Endothelial cell of umbilical vein (primary cell): ENCODE measurements at regions not wholly inside any gene's neighbourhood (a gene's known extent, or its start where the extent isn't known, plus 50 kb on each side); places are given as distances from the start of the nearest gene placed in this dataset.

Source experiments
- BruUV-seq: library from RNA; stranded (reverse); fragments of 400-500 nt; replicated peaks from 2 replicates; lab custom pipeline; 2021; lab: Mats Ljungman, UMichigan
- CTCF ChIA-PET: fragments of 300-600, 350-600 bp; sonication (Branson Sonifier 250); formaldehyde crosslinking; loops from one replicate; lab custom pipeline; 2021; ENCODE audit warnings: antibody characterized with exemption, inconsistent platforms; lab: Charles Lee
- POLR2A ChIA-PET: fragments of 300-600, 350-600 bp; sonication (Branson Sonifier 250); formaldehyde crosslinking; loops from one replicate; lab custom pipeline; 2021; ENCODE audit warnings: antibody characterized with exemption, inconsistent platforms; lab: Charles Lee
- DNase-seq: peaks from one replicate; pipeline ENCODE4 v3.0.0-alpha.2; 2011; ENCODE audit warnings: low read depth, low spot score
- FAIRE-seq: peaks from 2 replicates; lab custom pipeline; 2011; peaks lifted over from hg19 to GRCh38; lab: Jason Lieb, UNC
- H2AFZ ChIP-seq: 2 replicates; pipeline ENCODE4 v1.6.0; 2012; ENCODE audit warnings: low read depth, low read length, control low read depth, inconsistent platforms
- H3K27ac ChIP-seq: 2 replicates; pipeline ENCODE4 v1.5.1; 2011; ENCODE audit warnings: low read depth, mild to moderate bottlenecking, control low read depth, low read length, moderate library complexity; ENCODE audit not compliant: insufficient read depth
- H3K27me3 ChIP-seq, 2 experiments: 2 replicates each; pipeline versions ENCODE4 v1.6.0 to v1.6.1; 2011; ENCODE audit warnings: low read length in 2 of 2, mixed read lengths in 1 of 2; ENCODE audit not compliant: control insufficient read depth in 2 of 2, insufficient read depth in 2 of 2
- H3K36me3 ChIP-seq, 2 experiments: 2 replicates in 1 of 2; 3 replicates in 1 of 2; pipeline ENCODE4 v1.5.1; 2011; ENCODE audit warnings: low read length in 2 of 2, mild to moderate bottlenecking in 1 of 2, moderate library complexity in 1 of 2; ENCODE audit not compliant: control insufficient read depth in 2 of 2, insufficient read depth in 2 of 2; ENCODE audit errors: extremely low read depth in 1 of 2
- H3K4me1 ChIP-seq: 3 replicates; pipeline ENCODE4 v1.5.1; 2011; ENCODE audit warnings: mild to moderate bottlenecking, low read length; ENCODE audit not compliant: control insufficient read depth, insufficient read depth; ENCODE audit errors: extremely low read depth
- H3K4me2 ChIP-seq: 2 replicates; pipeline ENCODE4 v1.6.1; 2011; ENCODE audit warnings: low read length, control low read depth, mixed read lengths; ENCODE audit not compliant: insufficient read depth
- H3K4me3 ChIP-seq, 3 experiments: fragments of 200-600 bp in 1 of 3; sonication (generic), shearing (Covaris generic) in 1 of 3; replicated peaks in 1 of 3; 2 replicates each; pipeline ENCODE4 v1.5.1; 2011 to 2016; ENCODE audit warnings: control low read depth in 3 of 3, low read length in 3 of 3, mild to moderate bottlenecking in 2 of 3, inconsistent platforms in 1 of 3, low read depth in 1 of 3, moderate library complexity in 1 of 3; ENCODE audit not compliant: insufficient read depth in 1 of 3
- H3K79me2 ChIP-seq: 2 replicates; pipeline ENCODE4 v1.6.0; 2012; ENCODE audit warnings: low read length, inconsistent platforms; ENCODE audit not compliant: control insufficient read depth, insufficient read depth
- H3K9ac ChIP-seq: replicated peaks from 2 replicates; pipeline ENCODE3; 2011; ENCODE audit warnings: low read length, control low read depth; ENCODE audit not compliant: insufficient read depth; ENCODE audit errors: extremely low read depth
- H3K9me1 ChIP-seq: replicated peaks from 3 replicates; pipeline ENCODE4 v1.6.0; 2011; ENCODE audit warnings: mild to moderate bottlenecking, low read length; ENCODE audit not compliant: control insufficient read depth, insufficient read depth; ENCODE audit errors: extremely low read depth
- H3K9me3 ChIP-seq: replicated peaks from 2 replicates; pipeline ENCODE4 v1.5.1; 2012; ENCODE audit warnings: low read length, inconsistent platforms; ENCODE audit not compliant: control insufficient read depth, insufficient read depth
- H4K20me1 ChIP-seq: replicated peaks from 2 replicates; pipeline ENCODE3; 2011; ENCODE audit warnings: mild to moderate bottlenecking, low read length; ENCODE audit not compliant: control insufficient read depth, insufficient read depth; ENCODE audit errors: extremely low read depth
- EZH2 ChIP-seq: IDR thresholded peaks from 2 replicates; pipeline ENCODE4 v1.6.1; 2012; ENCODE audit warnings: borderline replicate concordance, low read depth, mild to moderate bottlenecking, moderate library complexity, low read length, inconsistent platforms; ENCODE audit not compliant: severe bottlenecking
- FOS ChIP-seq: IDR thresholded peaks from 2 replicates; pipeline ENCODE4 v1.6.1; 2011; ENCODE audit warnings: mild to moderate bottlenecking, low read length, moderate library complexity, borderline replicate concordance; ENCODE audit not compliant: insufficient read depth
- GATA2 ChIP-seq: IDR thresholded peaks from 2 replicates; pipeline ENCODE4 v1.7.0; 2011; ENCODE audit warnings: low read depth, mild to moderate bottlenecking, moderate library complexity, mixed read lengths, low read length; ENCODE audit not compliant: insufficient read length, insufficient read depth
- JUN ChIP-seq: IDR thresholded peaks from 2 replicates; pipeline ENCODE4 v1.6.1; 2011; ENCODE audit warnings: borderline replicate concordance, low read depth; ENCODE audit not compliant: insufficient read length, insufficient read depth
- MAX ChIP-seq: IDR thresholded peaks from 2 replicates; pipeline ENCODE4 v1.6.1; 2011; ENCODE audit not compliant: insufficient read depth, insufficient read length
- MYC ChIP-seq: IDR thresholded peaks from one replicate; pipeline ENCODE4 v1.6.1; 2011; ENCODE audit warnings: mild to moderate bottlenecking, low read depth, low read length
- POLR2A ChIP-seq: IDR thresholded peaks from 2 replicates; pipeline ENCODE4 v1.6.1; 2012; ENCODE audit warnings: low read depth, mild to moderate bottlenecking, control low read depth, low read length
- POLR2AphosphoS5 ChIP-seq: IDR thresholded peaks from 2 replicates; pipeline ENCODE4 v1.6.1; 2012; ENCODE audit warnings: low read depth, mild to moderate bottlenecking, control low read depth, low read length, moderate library complexity; ENCODE audit not compliant: insufficient read depth
- dilution Hi-C: fragments of 300-500 bp; cut with MboI; formaldehyde crosslinking; loops from one replicate; pipeline ENCODE4 v1.15.0; 2019; ENCODE audit warnings: low sequenced_read_pairs; ENCODE audit not compliant: extremely low pct_ligation_motif_present
- intact Hi-C: fragments of 100-400 bp; cut with micrococcal nuclease; formaldehyde crosslinking; loops from one replicate; pipeline ENCODE4 v1.10.0; 2022
- TF ChIP-seq, protein P1 (sequence below), 2 donors: IDR thresholded peaks; 1 replicate in 1 of 2; 2 replicates in 1 of 2; pipeline ENCODE4 v1.5.1; 2011; ENCODE audit warnings: low read length in 2 of 2, mild to moderate bottlenecking in 2 of 2, moderate library complexity in 2 of 2, control low read depth in 1 of 2, inconsistent platforms in 1 of 2, low read depth in 1 of 2; ENCODE audit not compliant: insufficient read depth in 1 of 2; ENCODE audit errors: extremely low read depth in 1 of 2

GRCh38 chr2:17101596-17101995 lies 416.6 kb downstream of the RAD51AP2 start:
- BruUV-seq, result no TSS peak
- DNase-seq (no peak), FAIRE-seq (no peak)
- Histone ChIP-seq H3K9me1 (no peaks in the 10 kb centered on the region), H3K79me2 (no peaks in the 10 kb centered on the region), H3K4me1 (no peaks in the 10 kb centered on the region), H3K9me3 (no peaks in the 10 kb centered on the region), H3K4me3 (no peak overlapping the region), H3K27ac (no peak overlapping the region), H3K27me3 (no peaks in the 10 kb centered on the region), H4K20me1 (no peaks in the 10 kb centered on the region), H3K4me2 (no peak overlapping the region), H3K36me3 (no peaks in the 10 kb centered on the region), H2AFZ (no peak overlapping the region), H3K9ac (no peak overlapping the region)
- ChIA-PET POLR2A (no interaction called here), CTCF (no interaction called here)
- intact Hi-C loops, result no loop called here
- TF ChIP-seq JUN, result no peak
- dilution Hi-C loops, result no loop called here

DNA sequence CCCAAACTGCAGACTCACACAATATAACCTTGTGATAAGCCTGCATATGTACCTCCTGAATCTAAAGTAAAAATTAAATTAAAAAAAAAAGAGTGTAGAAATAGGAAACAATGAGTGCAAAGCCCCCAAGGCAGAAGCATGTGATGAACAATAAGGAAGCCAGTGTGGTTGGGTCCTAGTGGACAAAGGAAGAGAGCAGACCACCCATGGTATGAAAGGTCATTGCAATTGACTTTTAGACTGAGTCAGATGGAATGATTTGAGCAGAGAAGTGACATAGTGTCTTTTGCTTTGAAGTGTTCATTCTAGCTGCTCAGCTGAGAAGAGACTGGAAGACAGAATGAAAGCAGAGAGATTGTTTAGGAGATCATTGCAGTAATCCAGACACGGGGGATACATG lies 417.1 kb downstream of the RAD51AP2 start:
- TF ChIP-seq JUN (no peak), MYC (no peak), FOS (no peak), EZH2 (no peak), POLR2A (no peak), MAX (no peak), POLR2AphosphoS5 (no peak), GATA2 (no peak)
- TF ChIP-seq, protein P1, sequence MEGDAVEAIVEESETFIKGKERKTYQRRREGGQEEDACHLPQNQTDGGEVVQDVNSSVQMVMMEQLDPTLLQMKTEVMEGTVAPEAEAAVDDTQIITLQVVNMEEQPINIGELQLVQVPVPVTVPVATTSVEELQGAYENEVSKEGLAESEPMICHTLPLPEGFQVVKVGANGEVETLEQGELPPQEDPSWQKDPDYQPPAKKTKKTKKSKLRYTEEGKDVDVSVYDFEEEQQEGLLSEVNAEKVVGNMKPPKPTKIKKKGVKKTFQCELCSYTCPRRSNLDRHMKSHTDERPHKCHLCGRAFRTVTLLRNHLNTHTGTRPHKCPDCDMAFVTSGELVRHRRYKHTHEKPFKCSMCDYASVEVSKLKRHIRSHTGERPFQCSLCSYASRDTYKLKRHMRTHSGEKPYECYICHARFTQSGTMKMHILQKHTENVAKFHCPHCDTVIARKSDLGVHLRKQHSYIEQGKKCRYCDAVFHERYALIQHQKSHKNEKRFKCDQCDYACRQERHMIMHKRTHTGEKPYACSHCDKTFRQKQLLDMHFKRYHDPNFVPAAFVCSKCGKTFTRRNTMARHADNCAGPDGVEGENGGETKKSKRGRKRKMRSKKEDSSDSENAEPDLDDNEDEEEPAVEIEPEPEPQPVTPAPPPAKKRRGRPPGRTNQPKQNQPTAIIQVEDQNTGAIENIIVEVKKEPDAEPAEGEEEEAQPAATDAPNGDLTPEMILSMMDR (IDR thresholded peaks at IDR 0.05; ENCODE audit: extremely low read depth in 1 of 2, insufficient read depth in 1 of 2, low read depth in 1 of 2, low read length in 2 of 2), result no peak
- Histone ChIP-seq H3K9me1 (no peaks in the 10 kb centered on the region), H4K20me1 (no peaks in the 10 kb centered on the region), H3K36me3 (no peaks in the 10 kb centered on the region), H3K9ac (no peak overlapping the region), H3K4me2 (no peak overlapping the region), H3K4me3 (no peak overlapping the region), H2AFZ (no peak overlapping the region), H3K27me3 (no peaks in the 10 kb centered on the region), H3K79me2 (no peaks in the 10 kb centered on the region), H3K9me3 (no peaks in the 10 kb centered on the region), H3K27ac (no peak overlapping the region), H3K4me1 (no peaks in the 10 kb centered on the region)
- dilution Hi-C loops (no loop called here), intact Hi-C loops (no loop called here)
- ChIA-PET CTCF (no interaction called here), POLR2A (no interaction called here)
- no TSS peak for BruUV-seq
- no peak for FAIRE-seq
- no peak for DNase-seq
